ENCODE measurements at regions not wholly inside any gene's neighbourhood (a gene's known extent, or its start where the extent isn't known, plus 50 kb on each side); places are given as distances from the start of the nearest gene placed in this dataset.

GRCh38 chr13:106696719-106697118 is 128.8 kb upstream of the ARGLU1 start:
- DNase-seq (ENCODE audit: low spot score) (no peak), FAIRE-seq (no peak)

DNA sequence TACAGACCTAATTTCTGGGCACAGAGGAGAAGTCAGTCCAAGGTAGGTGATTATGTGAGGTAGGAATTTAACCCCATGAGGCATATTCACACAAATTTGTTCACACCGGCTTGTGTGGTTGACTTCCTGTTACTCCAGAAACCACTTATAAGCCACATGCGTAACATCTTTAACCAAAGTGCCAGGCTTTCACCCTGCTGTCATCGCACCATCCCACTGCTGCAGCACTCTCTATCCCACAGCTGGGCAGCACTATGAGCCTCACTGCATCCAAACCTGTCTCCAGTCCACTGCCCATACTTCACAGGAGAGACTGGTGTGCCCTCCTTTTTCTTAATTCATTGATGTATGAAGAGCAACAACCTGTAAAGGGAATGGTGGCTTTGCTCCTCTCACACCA is 128.2 kb upstream of the ARGLU1 start:
- DNase-seq (ENCODE audit: low spot score) (no peak), FAIRE-seq (no peak)

DNA sequence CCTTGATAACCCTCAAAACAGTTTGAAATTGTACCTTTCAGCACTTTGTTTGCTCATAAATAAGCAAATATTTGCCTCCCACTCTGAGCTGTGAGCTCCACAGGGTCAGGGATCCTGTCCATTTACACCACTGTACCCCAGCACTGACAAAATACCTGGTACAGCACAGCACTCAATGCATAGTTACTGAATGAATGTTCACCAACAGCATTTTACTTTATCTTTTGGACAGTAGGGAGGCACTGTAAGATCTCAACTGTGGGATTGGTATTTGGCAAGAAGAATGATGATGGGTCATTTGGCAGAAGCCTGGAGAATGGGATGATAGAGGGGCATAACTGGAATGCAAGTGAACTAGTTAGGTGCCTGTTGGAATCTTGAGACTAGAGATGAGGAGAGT is 127.2 kb upstream of the ARGLU1 start:
- FAIRE-seq (no peak), DNase-seq (ENCODE audit: low spot score) (no peak)

DNA sequence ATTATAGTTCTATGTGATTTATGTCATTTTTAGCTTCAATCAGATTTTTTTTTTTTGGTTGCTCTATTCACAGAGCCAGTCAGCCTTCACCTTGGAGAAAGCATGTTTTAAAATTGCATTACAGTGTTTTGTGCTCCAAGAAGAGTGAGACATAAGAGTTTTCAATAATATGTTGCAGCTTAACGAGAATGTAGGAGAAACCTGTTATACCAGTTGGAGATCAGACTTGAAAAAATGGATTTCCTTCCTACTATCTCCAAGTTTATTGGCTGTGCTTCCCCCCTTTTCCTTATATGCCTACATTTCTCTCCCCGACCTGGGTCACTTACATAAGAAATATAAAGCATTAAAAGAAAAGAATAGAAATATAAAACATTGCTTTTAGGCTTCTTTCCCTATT is 123.9 kb upstream of the ARGLU1 start:
- no peak for FAIRE-seq

GRCh38 chr13:106691341-106691740 is 123.4 kb upstream of the ARGLU1 start:
- DNase-seq (ENCODE audit: low spot score), result no peak
- no peak for FAIRE-seq

More for the DNA sequence above, 123.9 kb upstream of the ARGLU1 start:
- DNase-seq (ENCODE audit: low spot score), result no peak

- FAIRE-seq, result no peak
Measured at GRCh38 chr13:106690779-106691178, 122.8 kb upstream of the ARGLU1 start.

DNA sequence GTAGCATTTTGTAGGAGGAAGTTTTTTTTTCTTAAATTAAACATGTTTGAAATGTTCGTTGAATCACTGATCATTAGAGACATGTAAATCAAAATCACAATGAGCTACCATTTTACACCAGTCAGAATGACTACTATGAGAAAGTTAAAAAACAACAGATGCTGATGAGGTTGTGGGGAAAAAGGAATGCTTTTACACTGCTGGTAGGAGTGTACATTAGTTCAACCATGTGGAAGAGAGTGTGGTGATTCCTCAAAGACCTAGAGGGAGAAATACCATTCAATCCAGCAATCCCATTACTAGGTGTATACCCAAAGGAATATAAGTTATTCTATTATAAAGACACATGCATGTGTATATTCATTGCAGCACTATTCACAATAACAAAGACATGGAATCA is 122.0 kb upstream of the ARGLU1 start:
- DNase-seq (ENCODE audit: low spot score) (no peak), FAIRE-seq (no peak)

More at GRCh38 chr13:106690779-106691178, 122.8 kb upstream of the ARGLU1 start:
- DNase-seq (ENCODE audit: low spot score), result no peak

DNA sequence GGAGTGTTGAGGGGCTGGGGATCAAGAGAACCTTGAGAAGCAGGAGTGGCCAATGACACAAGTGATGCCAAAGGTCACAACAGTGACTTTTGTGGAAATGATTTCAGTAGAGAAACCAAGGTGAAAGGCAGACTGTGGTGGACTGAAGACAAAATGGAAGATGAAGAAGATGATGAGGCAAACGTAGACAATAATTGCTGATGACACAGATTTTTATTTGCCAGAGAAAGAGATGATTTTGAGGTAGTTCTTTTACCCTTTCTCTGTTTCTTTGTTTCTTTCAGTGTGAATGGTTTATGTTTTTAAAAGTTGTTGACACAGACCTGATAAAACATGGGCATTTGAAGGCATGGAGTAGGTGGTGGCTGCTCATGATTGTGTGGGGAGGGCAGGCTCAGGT is 121.0 kb upstream of the ARGLU1 start:
- no peak for DNase-seq (ENCODE audit: low spot score)
- no peak for FAIRE-seq

DNA sequence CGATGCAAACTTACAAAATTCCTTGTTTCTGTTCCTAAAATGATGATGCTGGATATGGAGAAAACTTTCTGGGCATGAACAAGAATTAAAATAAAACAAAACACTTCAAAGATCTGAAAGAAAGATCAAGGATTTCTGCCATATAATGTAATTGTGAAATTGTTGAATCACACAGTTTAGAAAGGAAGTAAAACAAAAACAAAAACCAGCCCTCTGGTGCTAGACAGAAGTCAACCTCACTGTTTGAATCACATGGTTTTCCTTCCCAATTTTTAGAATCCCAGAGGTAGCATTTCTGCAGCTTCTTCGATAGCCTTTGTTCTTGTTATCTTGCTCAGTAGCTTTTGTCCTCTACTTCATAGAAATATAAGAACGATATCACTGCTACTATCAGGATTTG is 118.2 kb upstream of the ARGLU1 start:
- FAIRE-seq (no peak), DNase-seq (ENCODE audit: low spot score) (no peak)

- DNase-seq (ENCODE audit: low spot score) (no peak), FAIRE-seq (no peak)
Measured at GRCh38 chr13:106685143-106685542, 117.2 kb upstream of the ARGLU1 start.

DNA sequence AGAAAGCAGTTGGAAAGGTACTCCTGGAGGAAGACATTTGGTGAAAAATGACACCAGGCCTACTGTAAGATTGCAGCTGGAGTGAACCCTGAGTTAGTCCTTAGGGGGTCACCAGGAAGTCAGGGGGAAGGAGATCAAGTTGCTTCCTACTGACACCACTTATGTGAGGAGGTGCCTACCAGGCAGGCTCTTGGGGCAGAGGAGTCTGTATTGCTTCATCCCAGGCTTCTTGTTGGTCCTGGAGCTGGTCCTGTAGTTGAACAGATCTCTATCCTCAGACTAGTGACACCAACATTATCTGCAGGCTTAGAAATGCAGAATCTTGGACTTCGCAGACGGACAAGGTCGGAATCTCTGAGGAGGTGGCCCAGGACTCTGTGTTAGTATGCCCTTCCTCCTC is 116.0 kb upstream of the ARGLU1 start:
- no peak for DNase-seq (ENCODE audit: low spot score)
- FAIRE-seq, result no peak

DNA sequence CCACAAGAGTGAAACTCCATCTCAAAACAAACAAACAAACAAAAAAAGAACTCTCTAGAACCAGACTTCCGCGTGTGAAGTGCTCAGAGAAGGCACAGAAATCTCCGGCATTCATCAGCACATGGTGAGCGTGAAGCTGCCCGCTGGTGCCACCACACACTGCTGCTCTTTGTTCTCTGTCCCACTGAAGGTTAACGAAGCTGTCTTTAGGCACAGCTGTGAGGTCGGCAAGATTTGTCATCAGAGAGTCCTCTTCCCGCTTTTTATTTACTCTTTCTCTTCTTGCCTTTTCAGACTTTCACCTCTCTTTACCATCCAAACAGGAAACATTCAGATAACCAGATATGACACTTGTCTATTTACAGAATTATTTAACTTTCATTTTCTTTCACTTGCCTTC is 115.2 kb upstream of the ARGLU1 start:
- FAIRE-seq (no peak), DNase-seq (ENCODE audit: low spot score) (no peak)

DNA sequence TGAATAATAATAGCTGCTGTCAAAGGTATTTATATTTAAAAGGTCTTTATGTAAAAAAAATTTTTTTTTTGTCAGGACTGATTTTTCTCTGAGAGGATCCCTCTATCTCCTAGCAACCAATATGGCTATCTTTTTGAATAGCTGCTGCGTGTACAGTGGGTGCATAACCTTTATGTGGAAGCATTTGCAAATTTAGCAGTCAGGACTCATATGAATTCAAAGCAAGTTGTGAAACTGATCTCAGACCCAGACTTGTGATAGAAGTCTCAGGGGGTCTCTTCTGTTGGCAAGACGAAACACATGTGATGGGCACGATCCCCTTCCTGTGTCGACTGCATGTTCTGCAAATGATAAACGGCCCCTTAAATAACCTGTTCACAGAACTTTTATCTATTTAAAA is 114.1 kb upstream of the ARGLU1 start:
- no peak for DNase-seq (ENCODE audit: low spot score)
- no peak for FAIRE-seq

GRCh38 chr13:106681536-106681935 is 113.6 kb upstream of the ARGLU1 start:
- FAIRE-seq (no peak), DNase-seq (ENCODE audit: low spot score) (no peak)

GRCh38 chr13:106680796-106681472 is 113.0 kb upstream of the ARGLU1 start:
- no peak for DNase-seq (ENCODE audit: low spot score)
- FAIRE-seq, result no peak

DNA sequence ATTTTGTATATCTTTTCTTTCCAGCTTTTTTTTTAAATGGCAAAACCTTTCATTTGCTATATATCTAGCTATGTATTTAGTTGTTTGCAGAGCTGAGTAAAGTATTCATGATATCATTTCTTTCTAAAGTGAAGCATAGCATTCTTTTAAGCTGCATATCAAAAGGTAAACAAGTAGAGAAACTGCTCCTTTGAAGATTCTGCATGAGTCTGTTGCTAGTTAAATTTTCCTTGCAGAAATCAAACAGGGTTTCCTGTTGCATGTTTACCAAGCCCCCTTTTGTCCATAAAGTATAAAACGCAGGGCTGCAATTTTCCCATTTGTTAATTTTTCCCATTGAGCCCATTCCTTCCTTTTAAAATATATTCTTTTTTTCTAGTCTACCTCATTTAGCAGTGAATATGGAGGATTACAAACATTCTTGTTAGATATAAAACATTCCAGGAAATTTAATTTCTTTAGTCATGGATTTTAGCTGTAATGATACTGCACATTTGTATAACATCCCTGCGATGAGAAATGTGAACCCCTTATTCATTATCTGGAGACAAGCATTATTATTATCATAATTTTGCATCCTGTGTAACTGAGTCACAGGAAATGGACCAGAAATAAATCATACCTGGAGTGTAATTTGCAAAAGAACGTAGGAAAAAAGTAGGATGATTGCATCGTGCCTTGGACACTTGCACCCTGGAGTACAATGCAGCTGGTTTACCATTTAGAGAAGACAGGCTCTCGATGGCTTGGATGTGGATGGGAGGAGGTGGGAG is 110.9 kb upstream of the ARGLU1 start:
- DNase-seq (ENCODE audit: low spot score), result no peak
- FAIRE-seq, result no peak

DNA sequence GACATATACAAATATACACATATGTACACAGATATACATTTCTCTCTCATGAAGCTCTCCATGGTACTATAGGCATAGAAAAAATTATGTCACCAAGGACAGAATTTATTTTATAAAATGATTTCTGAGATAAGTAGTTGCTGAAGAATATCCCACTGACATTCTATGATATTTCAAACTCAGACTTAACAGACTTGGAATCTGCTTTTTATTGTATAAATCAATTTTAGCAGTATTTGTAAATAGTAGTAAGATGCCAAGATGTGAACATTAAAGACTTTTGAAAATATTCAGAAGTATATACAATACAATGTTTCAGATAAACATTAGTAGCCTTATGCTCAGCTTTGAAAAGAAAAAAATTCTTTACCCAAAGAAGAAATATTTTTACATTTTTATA is 107.4 kb upstream of the ARGLU1 start:
- DNase-seq (ENCODE audit: low spot score), result no peak
- FAIRE-seq, result no peak

DNA sequence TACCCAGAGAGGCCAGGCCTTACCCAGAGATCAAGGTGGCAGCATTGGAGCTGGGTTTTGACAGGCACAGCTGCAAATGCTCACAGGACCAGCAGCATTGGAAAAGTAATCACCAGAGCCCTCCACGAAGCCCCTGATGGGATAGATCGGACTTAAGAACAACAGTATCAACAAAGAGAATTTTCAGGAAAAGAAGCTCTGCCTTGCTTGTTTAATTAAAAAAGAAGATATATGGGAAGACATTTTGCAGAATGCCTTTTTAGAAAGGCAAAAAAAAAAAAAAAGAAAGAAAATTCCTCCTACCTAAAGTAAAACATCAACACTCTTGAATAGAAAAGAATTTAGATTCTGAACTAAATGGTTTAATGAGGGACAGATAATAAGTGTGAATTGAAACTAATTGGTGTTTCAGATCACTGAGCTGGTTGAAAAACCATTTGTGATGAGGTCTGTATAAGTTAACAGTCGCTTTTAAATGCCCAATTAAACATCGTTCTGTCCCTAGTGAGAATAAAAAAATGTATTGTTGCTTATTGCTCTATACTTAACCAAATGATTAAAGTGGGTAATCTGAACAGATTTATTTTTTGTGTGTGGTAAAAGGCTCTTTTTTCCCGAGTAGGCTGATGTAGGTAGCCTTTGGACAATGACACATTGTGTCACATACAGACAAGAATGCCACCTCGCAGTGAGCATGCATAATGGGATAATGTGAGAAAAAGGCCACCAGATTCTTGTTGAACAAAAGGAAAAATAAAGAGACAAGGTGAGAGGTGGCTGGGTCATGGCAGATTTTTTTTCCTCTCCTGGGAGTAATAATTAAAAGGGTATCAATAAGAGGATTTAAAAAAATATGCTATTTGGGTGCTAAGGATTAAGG is 93.0 kb upstream of the ARGLU1 start:
- DNase-seq (ENCODE audit: low spot score) (no peak), FAIRE-seq (no peak)

DNA sequence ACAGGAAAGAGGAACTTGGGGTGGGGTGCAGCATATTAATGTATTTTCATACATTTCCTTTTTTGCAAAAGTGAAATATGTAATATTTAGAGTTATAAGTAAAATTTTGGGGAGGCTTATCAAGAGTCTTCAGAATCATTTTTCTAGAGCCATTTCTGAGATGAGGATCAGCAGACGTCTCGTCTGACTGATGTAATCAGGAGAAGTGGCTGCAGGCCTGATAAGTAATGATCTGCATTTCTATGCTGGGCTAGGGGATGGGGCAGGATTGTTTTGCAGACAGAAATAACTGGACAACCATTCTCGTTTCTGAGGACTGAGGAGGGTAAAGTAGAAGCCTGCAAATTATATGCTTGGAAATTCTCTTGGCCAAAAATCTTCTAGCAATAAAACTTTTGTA is 89.2 kb upstream of the ARGLU1 start:
- DNase-seq (ENCODE audit: low spot score), result no peak
- no peak for FAIRE-seq

DNA sequence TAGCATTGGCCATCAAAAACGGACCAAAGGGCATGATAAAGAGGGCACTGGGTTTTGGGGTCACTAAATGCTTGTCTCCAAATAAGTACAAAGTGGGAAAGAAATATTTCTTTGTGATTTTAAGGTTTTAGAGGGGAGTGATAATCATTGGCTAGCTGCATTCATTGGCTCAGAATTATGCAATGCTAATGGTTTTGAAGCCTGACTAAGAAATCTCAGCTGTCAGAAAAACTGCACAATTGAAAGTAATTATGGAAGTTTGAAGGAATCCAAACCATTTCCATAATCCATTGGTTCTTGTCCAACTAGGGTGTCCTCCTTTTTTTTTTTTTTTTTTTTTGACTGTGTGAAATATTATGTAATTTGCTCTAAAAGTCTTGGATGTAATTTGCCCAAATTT is 88.2 kb upstream of the ARGLU1 start:
- DNase-seq (ENCODE audit: low spot score) (no peak), FAIRE-seq (no peak)

GRCh38 chr13:106651442-106651841 is 83.5 kb upstream of the ARGLU1 start:
- FAIRE-seq (no peak), DNase-seq (ENCODE audit: low spot score) (no peak)

DNA sequence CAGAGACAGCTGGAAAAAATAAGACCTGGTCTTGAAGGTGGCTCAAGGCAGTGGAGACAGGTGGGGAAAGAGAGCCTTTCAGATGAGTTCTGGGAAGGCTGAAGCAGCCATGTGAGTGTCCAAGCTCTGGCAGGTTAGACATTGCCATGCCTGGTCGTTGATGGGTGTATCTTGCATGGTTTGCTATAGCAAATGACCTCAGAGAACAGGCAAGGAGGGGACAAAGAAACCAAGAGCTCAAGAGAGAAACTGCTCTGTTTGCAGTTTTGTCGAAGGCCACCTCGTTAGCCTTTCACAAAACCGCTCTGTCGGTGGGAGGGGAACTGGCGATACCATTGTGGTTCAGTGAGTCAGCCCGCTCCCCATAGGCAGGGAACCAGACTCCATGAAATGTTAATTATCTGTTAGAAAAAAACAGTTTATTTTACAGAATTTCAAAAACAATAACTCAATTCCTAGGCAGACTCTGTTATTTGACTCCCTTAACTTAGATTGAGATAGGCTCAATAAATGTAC is 82.8 kb upstream of the ARGLU1 start:
- DNase-seq (ENCODE audit: low spot score) (no peak), FAIRE-seq (no peak)
